AG20443 (cell line): ENCODE measurements at regions not wholly inside any gene's neighbourhood (a gene's known extent, or its start where the extent isn't known, plus 50 kb on each side); places are given as distances from the start of the nearest gene placed in this dataset.

Experiments
- DNase-seq: peaks from one replicate; pipeline ENCODE4 v3.0.0; 2012; ENCODE audit warnings: low spot score, mixed read lengths

- DNase-seq = no peak
Observed at GRCh38 chr11:81174646-81175330, 1558.9 kb downstream of the FAM181B start.

- DNase-seq = no peak
Observed at GRCh38 chr11:81165164-81165563, 1568.5 kb downstream of the FAM181B start.

- no peak for DNase-seq
Observed at GRCh38 chr11:81159900-81160299, 1573.8 kb downstream of the FAM181B start.

GRCh38 chr11:81135570-81135969 is 1598.1 kb downstream of the FAM181B start:
- no peak for DNase-seq

DNA sequence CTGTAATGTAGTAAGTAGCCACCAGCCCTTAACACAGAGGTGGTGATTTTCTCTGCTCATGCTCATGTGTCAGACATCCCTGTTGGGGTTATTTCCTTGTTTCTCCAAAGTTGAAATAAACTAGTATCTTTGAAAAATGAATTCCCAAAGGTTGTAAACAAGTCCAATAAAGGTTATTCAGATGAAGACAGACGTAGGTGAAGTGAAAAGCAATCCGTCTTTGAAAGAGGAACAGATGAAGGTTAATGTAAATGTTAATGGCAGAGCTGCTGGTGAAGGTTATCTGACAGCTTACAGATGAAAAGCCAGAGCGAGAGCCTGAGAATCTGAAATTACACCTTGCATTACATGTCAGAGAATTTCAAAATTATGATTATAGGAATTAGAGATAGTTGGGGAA is 1604.0 kb downstream of the FAM181B start:
- no peak for DNase-seq

DNA sequence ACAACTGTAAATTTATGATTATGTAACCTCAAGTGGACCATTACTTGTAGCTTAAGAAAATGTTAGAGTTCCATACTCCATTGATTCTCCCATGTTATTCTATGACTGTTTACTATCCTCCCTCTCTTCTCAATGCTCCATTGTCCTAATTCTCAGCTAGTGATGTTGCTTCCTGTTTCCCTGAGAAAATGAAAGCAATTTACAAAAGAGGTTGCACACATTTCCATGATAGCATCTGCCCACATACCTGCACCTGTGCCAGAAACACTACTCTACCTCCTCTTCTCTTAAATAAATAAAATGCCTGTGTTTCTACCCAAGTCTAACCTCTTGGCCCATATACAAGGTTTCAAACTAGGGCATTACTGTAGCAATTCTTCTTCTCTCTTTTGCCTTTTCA is 1620.9 kb downstream of the FAM181B start:
- no peak for DNase-seq

DNA sequence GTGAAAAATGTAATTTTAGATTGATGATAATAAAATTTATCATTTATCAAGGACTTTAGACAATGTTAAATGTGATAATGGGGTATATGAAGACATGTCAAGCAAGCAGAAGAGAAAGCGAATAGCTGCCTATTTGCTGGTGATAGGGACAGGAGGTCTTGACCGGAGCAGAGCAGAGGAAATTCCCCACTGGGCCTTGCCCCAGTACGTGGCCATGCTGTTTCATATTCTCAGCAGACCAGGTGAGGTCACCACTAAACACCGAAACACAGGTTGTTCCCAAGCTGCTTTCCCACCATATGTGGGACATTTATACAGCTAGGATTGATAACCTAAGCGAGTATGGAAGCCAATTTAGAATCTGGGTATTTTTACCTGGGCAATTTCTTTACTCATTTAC is 1629.6 kb downstream of the FAM181B start:
- no peak for DNase-seq

DNA sequence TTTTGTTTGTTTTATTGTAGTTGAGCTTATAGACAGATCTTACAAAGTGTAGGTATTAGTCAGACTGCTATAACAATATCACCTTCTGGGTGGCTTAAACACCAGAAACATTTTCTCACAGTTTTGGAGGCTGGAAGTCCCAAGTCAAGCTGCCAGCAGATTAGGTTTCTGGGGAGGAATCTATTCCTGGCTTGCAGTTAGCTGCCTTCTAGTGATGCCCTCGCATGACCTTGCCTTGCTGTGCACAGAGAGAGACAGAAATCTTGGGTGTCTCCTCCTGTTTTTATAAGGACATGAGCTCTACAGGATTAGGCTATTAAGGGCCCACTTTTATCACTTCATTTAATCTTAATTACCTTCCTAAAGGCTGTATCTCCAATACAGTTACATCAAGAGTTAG is 1635.2 kb downstream of the FAM181B start:
- DNase-seq = no peak

- no peak for DNase-seq
Observed at GRCh38 chr11:81092522-81092921, 1641.1 kb downstream of the FAM181B start.

DNA sequence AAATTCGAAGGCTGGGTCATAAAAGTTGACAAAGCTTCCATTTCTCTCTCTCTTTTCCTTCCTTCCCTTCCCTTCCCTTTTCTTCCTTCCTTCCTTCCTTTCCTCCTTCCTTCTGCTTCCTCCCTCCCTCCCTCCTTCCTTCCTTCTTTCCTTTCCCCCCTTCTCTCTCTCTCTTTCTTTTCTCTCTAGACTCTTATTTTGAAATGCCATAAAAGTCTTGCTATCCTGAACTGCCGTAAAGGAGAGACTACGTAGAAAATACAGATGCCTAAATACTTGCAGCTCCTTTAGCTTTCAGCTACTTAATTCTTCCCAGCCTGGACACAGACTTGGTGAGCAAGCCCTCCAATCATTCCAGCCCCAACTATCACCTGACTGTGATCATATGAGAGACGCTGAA is 1644.4 kb downstream of the FAM181B start:
- no peak for DNase-seq

DNA sequence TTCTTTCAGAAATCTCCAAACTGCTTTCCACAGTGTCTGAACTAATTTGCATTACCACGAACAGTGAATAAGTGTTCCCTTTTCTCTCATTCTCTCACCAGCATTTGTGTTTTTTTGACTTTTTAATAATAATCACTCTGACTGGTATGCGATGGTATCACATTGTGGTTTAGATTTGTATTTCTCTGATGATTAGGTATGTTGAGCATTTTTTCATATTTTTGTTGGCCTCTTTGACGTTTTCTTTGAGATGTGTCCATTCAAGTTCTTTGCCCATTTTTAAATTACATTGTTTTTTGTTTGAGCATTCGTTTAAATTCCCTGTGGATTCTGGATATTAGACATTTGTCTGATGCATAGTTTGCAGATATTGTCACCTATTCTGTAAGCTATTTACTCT is 1639.6 kb upstream of the TENM4 start:
- DNase-seq = no peak

DNA sequence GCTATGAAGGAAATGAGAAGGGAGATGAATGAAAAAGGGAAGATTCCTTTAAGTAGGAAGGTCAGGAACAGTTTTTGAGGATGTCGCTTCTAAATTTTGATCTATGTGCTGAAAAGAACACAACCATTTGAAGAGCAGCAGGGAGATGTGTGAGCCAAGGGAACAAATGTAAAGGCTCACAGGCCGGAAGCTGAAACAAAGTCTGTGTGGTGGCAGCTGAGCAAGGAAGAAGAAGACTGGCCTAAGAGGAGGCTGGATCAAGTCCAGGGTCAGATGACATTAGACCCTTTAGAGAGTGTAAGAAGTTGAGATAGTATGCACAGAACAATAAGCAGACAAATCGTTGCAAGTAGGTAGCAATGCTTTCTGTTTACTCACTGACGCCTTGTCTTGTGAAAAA is 1631.4 kb upstream of the TENM4 start:
- DNase-seq = no peak

GRCh38 chr11:81071606-81072005 is 1630.8 kb upstream of the TENM4 start:
- DNase-seq = no peak

DNA sequence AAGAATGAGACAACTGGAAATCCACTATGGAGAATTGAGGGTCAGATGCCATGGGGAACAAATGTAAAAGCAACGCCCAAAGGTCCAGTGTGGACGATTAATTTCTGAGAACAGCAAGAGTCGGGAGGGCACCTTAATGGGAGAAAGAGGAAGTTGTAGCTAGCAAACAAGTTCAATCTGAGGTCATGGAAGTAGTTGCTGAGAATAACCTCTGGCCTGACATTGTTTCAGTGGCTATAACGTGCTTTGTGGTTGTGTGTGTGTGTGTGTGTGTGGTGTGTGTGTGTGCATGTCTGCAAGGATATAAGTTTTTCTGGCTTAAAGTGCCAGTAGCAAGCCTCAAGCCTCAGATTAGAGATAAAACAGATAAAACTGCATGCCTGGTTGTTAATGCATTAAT is 1630.1 kb upstream of the TENM4 start:
- no peak for DNase-seq

DNA sequence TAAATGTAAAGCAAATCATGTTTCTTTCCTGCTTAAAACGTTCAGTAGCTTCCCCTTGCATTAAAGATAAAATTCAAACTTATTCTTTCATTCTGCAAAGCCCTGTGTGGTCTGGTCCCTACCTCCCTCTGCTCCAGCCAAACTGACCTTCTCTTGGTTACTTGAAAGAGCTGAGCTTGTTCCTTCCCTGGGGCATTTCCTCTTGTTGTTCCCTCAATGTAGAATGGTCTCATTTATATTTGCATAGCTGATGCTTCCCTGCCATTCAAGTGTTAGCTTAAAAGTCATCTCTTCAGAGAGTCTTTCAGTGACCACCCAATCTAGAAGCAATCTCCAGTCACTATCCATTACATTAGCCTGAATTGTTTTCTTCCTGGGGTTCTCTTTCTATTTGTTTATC is 1618.5 kb upstream of the TENM4 start:
- no peak for DNase-seq

DNA sequence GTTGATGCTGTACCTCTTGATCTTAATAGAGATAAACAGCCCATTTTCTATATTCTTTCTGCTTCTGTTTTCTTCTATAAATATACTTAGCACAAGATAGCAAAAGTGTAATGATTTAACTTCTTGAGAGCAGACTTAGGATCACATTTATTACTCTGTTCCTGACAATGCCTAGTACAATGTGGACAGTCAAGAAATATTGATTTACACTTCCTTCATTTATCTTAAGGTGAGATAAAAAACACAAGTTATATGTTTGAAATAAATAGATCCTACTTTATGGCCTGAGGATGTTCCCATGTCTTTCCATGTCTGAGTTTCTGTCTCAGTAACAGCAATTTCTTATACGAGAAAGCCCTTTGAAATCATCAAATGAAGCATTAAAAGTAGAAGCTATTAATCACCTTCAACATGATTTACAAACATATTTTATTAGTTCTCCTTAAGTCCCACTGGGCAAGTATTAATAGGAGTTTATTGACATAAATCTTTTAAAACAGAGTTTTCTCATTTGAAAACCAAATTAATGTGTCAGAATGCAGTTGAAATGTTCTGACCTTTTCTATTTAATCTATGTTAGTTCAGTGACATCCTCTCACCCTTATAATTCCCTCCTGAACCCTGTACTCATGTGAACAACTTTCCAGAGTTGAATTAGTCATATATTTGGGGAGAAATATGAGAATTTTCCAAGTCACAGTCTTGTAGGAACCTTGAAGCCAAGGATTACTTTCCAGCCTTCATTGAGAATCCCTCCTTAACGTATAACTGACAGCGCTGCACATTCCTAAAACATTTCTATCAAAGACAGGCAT is 1611.7 kb upstream of the TENM4 start:
- no peak for DNase-seq

DNA sequence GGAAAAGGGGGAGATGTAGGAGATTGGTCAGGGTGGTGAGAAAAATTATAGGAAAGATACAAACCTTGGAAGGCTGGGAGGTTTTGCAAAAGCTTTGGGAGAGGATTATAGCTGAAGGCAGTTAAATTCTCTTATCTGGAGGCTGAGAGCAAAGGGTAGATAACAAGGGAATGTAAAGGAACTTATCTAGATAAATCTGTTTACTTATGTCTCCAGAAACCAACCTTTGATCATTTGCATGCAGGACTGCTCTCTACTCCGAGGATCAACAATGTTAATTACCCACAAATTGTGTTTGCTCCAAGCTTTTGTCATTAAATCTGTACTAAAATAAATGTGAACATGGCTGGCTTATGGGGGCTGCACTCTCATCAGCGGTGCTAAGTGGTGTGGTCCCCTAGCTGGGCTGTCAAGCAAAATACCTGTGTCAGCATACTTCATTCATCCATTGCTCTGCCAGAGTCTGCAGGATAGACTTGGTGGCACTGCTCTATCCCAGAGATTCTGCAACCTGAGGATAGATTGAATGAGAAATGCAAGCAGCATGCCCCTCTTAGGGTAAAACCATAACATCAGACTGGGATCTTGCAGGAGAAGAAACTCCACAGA is 1599.2 kb upstream of the TENM4 start:
- no peak for DNase-seq

DNA sequence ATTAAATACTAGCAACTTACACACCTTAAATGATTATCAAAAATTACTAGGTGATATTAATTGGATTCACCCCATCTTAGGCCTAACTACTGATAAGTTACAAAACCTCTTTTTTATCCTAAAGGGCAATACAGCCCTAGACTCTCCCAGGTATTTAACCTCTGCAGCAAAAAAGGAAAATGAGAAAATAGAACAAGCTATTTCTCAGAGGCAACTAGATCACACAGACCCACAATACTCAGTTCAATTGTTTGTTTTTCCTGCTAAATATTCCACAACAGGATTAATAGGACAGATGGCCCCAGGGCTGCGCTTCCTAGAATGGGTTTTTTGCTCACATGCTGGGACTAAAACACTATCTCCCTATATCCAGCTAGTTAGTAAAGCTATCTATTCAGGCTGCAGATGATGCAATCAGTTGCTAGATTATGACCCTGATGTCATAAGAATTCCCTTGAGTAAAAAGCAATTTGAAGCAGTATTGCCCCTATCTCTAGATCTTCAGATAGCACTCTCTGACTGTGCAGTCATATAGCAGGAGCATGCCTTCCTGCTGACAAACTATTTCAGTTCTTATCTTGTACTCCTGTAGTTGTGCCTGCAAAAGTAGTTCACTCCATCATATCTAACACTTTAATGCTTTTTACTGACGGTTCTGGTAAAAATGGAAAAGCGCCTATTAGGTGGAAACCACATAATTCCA is 1595.5 kb upstream of the TENM4 start:
- no peak for DNase-seq

GRCh38 chr11:81033779-81034540 is 1593.1 kb upstream of the TENM4 start:
- DNase-seq = no peak

DNA sequence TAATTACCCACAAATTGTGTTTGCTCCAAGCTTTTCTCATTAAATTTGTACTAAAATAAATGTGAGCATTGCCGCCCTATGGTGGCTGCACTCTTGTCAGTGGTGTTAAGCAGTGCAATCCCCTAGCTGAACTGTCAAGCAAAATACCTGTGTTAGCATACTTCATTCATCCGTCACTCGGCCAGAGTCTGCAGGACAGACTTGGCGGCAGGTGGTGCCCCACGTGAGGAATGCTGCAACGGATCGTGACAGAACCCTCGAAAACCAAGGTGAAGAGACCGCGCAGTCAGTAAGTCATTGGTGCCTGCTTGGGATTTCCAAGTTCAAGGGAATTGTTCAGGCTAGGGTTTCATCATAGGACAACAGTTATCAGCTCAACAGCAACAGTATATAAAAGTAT is 1592.1 kb upstream of the TENM4 start:
- no peak for DNase-seq

GRCh38 chr11:81030186-81030585 is 1589.4 kb upstream of the TENM4 start:
- DNase-seq = no peak

DNA sequence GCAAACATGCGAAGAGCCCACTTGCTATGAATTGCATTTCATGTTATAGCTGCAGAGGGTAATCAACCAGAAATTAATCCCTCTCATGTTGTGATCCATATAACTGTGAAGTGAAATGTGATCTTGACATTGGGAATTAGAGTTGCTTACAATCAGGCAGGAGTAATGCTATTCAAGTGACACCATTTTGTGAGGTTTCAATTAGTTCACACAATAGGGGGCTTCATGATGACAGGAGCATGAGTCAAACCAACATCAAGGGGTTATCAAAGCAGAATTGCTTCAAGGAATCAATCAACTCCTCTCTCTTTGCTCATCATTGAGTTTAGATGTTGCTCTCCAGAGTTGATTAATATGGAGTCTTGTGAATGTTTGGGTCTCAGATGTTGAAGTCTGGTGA is 1585.2 kb upstream of the TENM4 start:
- DNase-seq = no peak
